Neural cell (in vitro differentiated cells): ENCODE measurements at regions not wholly inside any gene's neighbourhood (a gene's known extent, or its start where the extent isn't known, plus 50 kb on each side); places are given as distances from the start of the nearest gene placed in this dataset.

Experiments used
- H2AFZ ChIP-seq: fragments of 200-600, 300-800 bp; sonication (generic), shearing (Covaris generic); 2 replicates; pipeline ENCODE4 v1.6.0; 2014; ENCODE audit warnings: low read depth, mild to moderate bottlenecking, antibody characterized with exemption, low read length, moderate library complexity
- H3F3A ChIP-seq: fragments of 200-600 bp; shearing (Covaris generic); 2 replicates; pipeline ENCODE4 v1.6.1; 2016; ENCODE audit warnings: mild to moderate bottlenecking, moderate library complexity, mixed read lengths, antibody characterized with exemption, low read length; ENCODE audit not compliant: insufficient read depth, poor library complexity, severe bottlenecking
- H3K27ac ChIP-seq: fragments of 200-600, 300-800 bp; sonication (generic), shearing (Covaris generic); 2 replicates; pipeline ENCODE4 v1.5.1; 2014; ENCODE audit warnings: mild to moderate bottlenecking, low read length, moderate library complexity
- H3K27me3 ChIP-seq: fragments of 300-800, 200-600 bp; sonication (generic), shearing (Covaris generic); 2 replicates; pipeline ENCODE4 v1.6.0; 2014; ENCODE audit warnings: mild to moderate bottlenecking, low read depth, low read length, moderate library complexity; ENCODE audit not compliant: insufficient read depth
- H3K36me3 ChIP-seq: fragments of 300-800, 200-600 bp; sonication (generic), shearing (Covaris generic); 2 replicates; pipeline ENCODE4 v1.5.1; 2014; ENCODE audit warnings: mild to moderate bottlenecking, antibody characterized with exemption, low read length, moderate library complexity; ENCODE audit not compliant: insufficient read depth
- H3K4me2 ChIP-seq: fragments of 300-800, 200-600 bp; sonication (generic), shearing (Covaris generic); 2 replicates; pipeline ENCODE4 v1.6.0; 2014; ENCODE audit warnings: mild to moderate bottlenecking, low read length
- H3K4me3 ChIP-seq: fragments of 300-800, 200-600 bp; sonication (generic), shearing (Covaris generic); 2 replicates; pipeline ENCODE4 v1.5.1; 2014; ENCODE audit warnings: mild to moderate bottlenecking, low read length, moderate library complexity
- H3K79me2 ChIP-seq: fragments of 200-600 bp; shearing (Covaris generic); replicated peaks from 2 replicates; pipeline ENCODE4 v1.6.0; 2014; ENCODE audit warnings: mild to moderate bottlenecking, low read length, moderate library complexity; ENCODE audit not compliant: insufficient read depth
- H3K9ac ChIP-seq: fragments of 300-800, 200-600 bp; sonication (generic), shearing (Covaris generic); 2 replicates; pipeline ENCODE4 v1.6.1; 2016; ENCODE audit warnings: mild to moderate bottlenecking, low read length, mixed read lengths
- H3K9me2 ChIP-seq: fragments of 200-600 bp; shearing (Covaris generic); 2 replicates; pipeline ENCODE4 v1.6.1; 2016; ENCODE audit warnings: mild to moderate bottlenecking, low read length, mixed read lengths; ENCODE audit not compliant: insufficient read depth
- H3K9me3 ChIP-seq: fragments of 200-600, 300-800 bp; sonication (generic), shearing (Covaris generic); 2 replicates; pipeline ENCODE4 v1.6.1; 2016; ENCODE audit warnings: mild to moderate bottlenecking, mixed run types, low read length, moderate library complexity, mixed read lengths
- H4K20me1 ChIP-seq: fragments of 200-600 bp; shearing (Covaris generic); 2 replicates; pipeline ENCODE4 v1.6.1; 2016; ENCODE audit warnings: mild to moderate bottlenecking, mixed run types; ENCODE audit not compliant: insufficient read depth
- CTCF ChIP-seq: fragments of 450-650 bp; IDR thresholded peaks from 2 replicates; pipeline ENCODE4 v1.5.1; 2014; ENCODE audit warnings: antibody characterized with exemption, mild to moderate bottlenecking, moderate library complexity; ENCODE audit not compliant: poor library complexity, severe bottlenecking
- EP300 ChIP-seq: fragments of 450-650 bp; conservative IDR thresholded peaks from 2 replicates; pipeline ENCODE4 v1.6.1; 2014; ENCODE audit warnings: antibody characterized with exemption, mild to moderate bottlenecking, moderate library complexity; ENCODE audit not compliant: poor library complexity, severe bottlenecking
- EZH2 ChIP-seq: fragments of 200-600, 300-800 bp; shearing (Covaris generic), sonication (generic); IDR thresholded peaks from 2 replicates; pipeline ENCODE4 v1.6.1; 2014; ENCODE audit warnings: antibody characterized with exemption, low read length, borderline replicate concordance, mild to moderate bottlenecking; ENCODE audit not compliant: insufficient read depth, poor library complexity, severe bottlenecking
- MXI1 ChIP-seq: fragments of 450-650 bp; conservative IDR thresholded peaks from 2 replicates; pipeline ENCODE4 v1.6.1; 2014; ENCODE audit warnings: antibody characterized with exemption, mild to moderate bottlenecking; ENCODE audit not compliant: poor library complexity, severe bottlenecking
- POLR2AphosphoS5 ChIP-seq: IDR thresholded peaks from 2 replicates; pipeline ENCODE4 v1.6.1; 2012
- RAD21 ChIP-seq: fragments of 450-650 bp; conservative IDR thresholded peaks from 2 replicates; pipeline ENCODE4 v1.6.1; 2014; ENCODE audit warnings: antibody characterized with exemption, mild to moderate bottlenecking, moderate library complexity
- REST ChIP-seq: IDR thresholded peaks from 2 replicates; pipeline ENCODE4 v1.6.1; 2012; ENCODE audit warnings: borderline replicate concordance
- SMC3 ChIP-seq: fragments of 450-650 bp; conservative IDR thresholded peaks from 2 replicates; pipeline ENCODE4 v1.6.1; 2014; ENCODE audit warnings: antibody characterized with exemption, mild to moderate bottlenecking, moderate library complexity; ENCODE audit not compliant: poor library complexity
- TAF1 ChIP-seq: IDR thresholded peaks from 2 replicates; pipeline ENCODE4 v1.6.1; 2012; ENCODE audit warnings: low read depth

- Histone ChIP-seq H3K27ac (no peak overlapping the region), H4K20me1 (no peaks in the 10 kb centered on the region), H3K9me3 (no peaks in the 10 kb centered on the region), H3K9ac (no peak overlapping the region), H3K36me3 (no peaks in the 10 kb centered on the region), H3F3A (no peaks in the 10 kb centered on the region), H3K4me2 (no peak overlapping the region), H3K9me2 (no peaks in the 10 kb centered on the region), H3K27me3 (no peaks in the 10 kb centered on the region), H2AFZ (no peak overlapping the region), H3K79me2 (no peaks in the 10 kb centered on the region), H3K4me3 (no peak overlapping the region)
- no peak for TF ChIP-seq SMC3
- no peak for TF ChIP-seq EZH2
- TF ChIP-seq EP300: no peak
- no peak for TF ChIP-seq CTCF
- no peak for TF ChIP-seq TAF1
- no peak for TF ChIP-seq RAD21
- no peak for TF ChIP-seq MXI1
- TF ChIP-seq REST: no peak
- TF ChIP-seq POLR2AphosphoS5: no peak
Observed at GRCh38 chr11:122383186-122383585, 267.2 kb upstream of the BLID start.

GRCh38 chr11:122375687-122376399 lies 259.8 kb upstream of the BLID start:
- Histone ChIP-seq H3K36me3 (no peaks in the 10 kb centered on the region), H3F3A (no peaks in the 10 kb centered on the region), H3K9me2 (no peaks in the 10 kb centered on the region), H3K4me2 (no peak overlapping the region), H3K9me3 (no peaks in the 10 kb centered on the region), H3K9ac (no peak overlapping the region), H3K27ac (no peak overlapping the region), H4K20me1 (no peaks in the 10 kb centered on the region), H3K27me3 (no peaks in the 10 kb centered on the region), H3K79me2 (no peaks in the 10 kb centered on the region), H3K4me3 (no peak overlapping the region), H2AFZ (no peak overlapping the region)
- TF ChIP-seq POLR2AphosphoS5 (no peak), TAF1 (no peak), EP300 (no peak), CTCF (no peak), MXI1 (no peak), EZH2 (no peak), SMC3 (no peak), REST (no peak), RAD21 (no peak)
